ENCODE measurements at regions not wholly inside any gene's neighbourhood (a gene's known extent, or its start where the extent isn't known, plus 50 kb on each side); places are given as distances from the start of the nearest gene placed in this dataset.

DNA sequence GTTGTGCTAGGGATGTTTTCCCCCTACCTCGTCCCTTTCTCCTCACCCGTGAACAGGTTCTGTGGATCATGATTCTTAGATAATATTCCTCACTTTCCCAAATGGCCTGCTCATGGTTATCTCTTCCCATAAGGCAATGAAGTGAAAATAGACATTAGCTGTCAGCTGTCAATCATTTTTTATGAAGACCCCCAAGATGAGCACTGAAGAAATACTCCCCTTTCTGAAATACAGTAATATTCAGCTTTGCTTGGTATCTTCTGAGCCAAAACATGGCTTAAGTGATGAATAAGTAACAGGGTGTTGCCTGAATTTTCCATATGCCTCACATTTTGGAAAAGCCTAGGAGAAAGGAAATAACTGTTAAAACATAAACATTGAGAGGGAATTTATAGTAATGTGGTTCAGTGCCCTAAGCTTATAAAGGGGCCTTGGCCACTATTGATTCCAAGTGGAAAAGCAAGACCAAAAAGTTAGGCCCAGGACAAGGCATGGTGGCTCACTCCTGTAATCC is 70.7 kb upstream of the NAP1L1 start:
- Histone ChIP-seq H3K4me1 (no peaks in the 10 kb centered on the region), H3K4me3 (no peak overlapping the region), H3K9me3 (no peaks in the 10 kb centered on the region), H3K27me3 (no peaks in the 10 kb centered on the region), H3K27ac (no peak overlapping the region), H3K36me3 (no peaks in the 10 kb centered on the region)
- DNase-seq (ENCODE audit: low spot score in 2 of 2) = no peak
- TF ChIP-seq, protein P1, sequence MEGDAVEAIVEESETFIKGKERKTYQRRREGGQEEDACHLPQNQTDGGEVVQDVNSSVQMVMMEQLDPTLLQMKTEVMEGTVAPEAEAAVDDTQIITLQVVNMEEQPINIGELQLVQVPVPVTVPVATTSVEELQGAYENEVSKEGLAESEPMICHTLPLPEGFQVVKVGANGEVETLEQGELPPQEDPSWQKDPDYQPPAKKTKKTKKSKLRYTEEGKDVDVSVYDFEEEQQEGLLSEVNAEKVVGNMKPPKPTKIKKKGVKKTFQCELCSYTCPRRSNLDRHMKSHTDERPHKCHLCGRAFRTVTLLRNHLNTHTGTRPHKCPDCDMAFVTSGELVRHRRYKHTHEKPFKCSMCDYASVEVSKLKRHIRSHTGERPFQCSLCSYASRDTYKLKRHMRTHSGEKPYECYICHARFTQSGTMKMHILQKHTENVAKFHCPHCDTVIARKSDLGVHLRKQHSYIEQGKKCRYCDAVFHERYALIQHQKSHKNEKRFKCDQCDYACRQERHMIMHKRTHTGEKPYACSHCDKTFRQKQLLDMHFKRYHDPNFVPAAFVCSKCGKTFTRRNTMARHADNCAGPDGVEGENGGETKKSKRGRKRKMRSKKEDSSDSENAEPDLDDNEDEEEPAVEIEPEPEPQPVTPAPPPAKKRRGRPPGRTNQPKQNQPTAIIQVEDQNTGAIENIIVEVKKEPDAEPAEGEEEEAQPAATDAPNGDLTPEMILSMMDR (IDR thresholded peaks at IDR 0.05) = no peak
- intact Hi-C loops (cut with DNase I) = no loop called here

GRCh38 chr12:76153616-76154015 is 69.1 kb upstream of the NAP1L1 start:
- Histone ChIP-seq H3K27me3 (no peaks in the 10 kb centered on the region), H3K36me3 (no peaks in the 10 kb centered on the region), H3K9me3 (no peaks in the 10 kb centered on the region), H3K4me1 (no peaks in the 10 kb centered on the region), H3K4me3 (no peak overlapping the region), H3K27ac (no peak overlapping the region)
- no peak for DNase-seq (ENCODE audit: low spot score in 2 of 2)
- TF ChIP-seq, protein P1 (IDR thresholded peaks at IDR 0.05) = no peak
- intact Hi-C loops (cut with DNase I) = no loop called here

- H3K27ac ChIP-seq = no peak overlapping the region
- intact Hi-C loops (cut with DNase I) = no loop called here
- TF ChIP-seq, protein P1 (IDR thresholded peaks at IDR 0.05) = no peak
- DNase-seq (ENCODE audit: low spot score in 2 of 2) = no peak
- no peak overlapping the region for H3K4me3 ChIP-seq
- H3K36me3 ChIP-seq = no peaks in the 10 kb centered on the region
- H3K27me3 ChIP-seq = no peaks in the 10 kb centered on the region
- no peaks in the 10 kb centered on the region for H3K9me3 ChIP-seq
- no peaks in the 10 kb centered on the region for H3K4me1 ChIP-seq
Measured at GRCh38 chr12:76152181-76152807, 67.8 kb upstream of the NAP1L1 start.

GRCh38 chr12:76144245-76144549 is 59.7 kb upstream of the NAP1L1 start:
- TF ChIP-seq, protein P1 (IDR thresholded peaks at IDR 0.05) = no peak
- Histone ChIP-seq H3K9me3 (no peaks in the 10 kb centered on the region), H3K4me3 (no peak overlapping the region), H3K4me1 (no peaks in the 10 kb centered on the region), H3K27ac (no peak overlapping the region), H3K27me3 (no peaks in the 10 kb centered on the region), H3K36me3 (no peaks in the 10 kb centered on the region)
- DNase-seq (ENCODE audit: low spot score in 2 of 2) = no peak
- intact Hi-C loops (cut with DNase I) = no loop called here

GRCh38 chr12:76143343-76144244 is 59.1 kb upstream of the NAP1L1 start:
- no peak overlapping the region for H3K4me3 ChIP-seq
- H3K27ac ChIP-seq = no peak overlapping the region

More at GRCh38 chr12:76143343-76144244, 59.1 kb upstream of the NAP1L1 start:
- Histone ChIP-seq H3K4me1 (no peaks in the 10 kb centered on the region), H3K9me3 (no peaks in the 10 kb centered on the region), H3K36me3 (no peaks in the 10 kb centered on the region), H3K27me3 (no peaks in the 10 kb centered on the region)
- TF ChIP-seq, protein P1 (IDR thresholded peaks at IDR 0.05) = no peak
- intact Hi-C loops (cut with DNase I) = no loop called here
- no peak for DNase-seq (ENCODE audit: low spot score in 2 of 2)
